GM20000 (cell line): ENCODE measurements at regions not wholly inside any gene's neighbourhood (a gene's known extent, or its start where the extent isn't known, plus 50 kb on each side); places are given as distances from the start of the nearest gene placed in this dataset.

Experiments used
- DNase-seq: peaks from one replicate; pipeline ENCODE4 v3.0.0; 2012; ENCODE audit warnings: low spot score
- TF ChIP-seq, protein P1 (sequence below): IDR thresholded peaks from 2 replicates; pipeline ENCODE4 v1.5.1; 2012; ENCODE audit warnings: mild to moderate bottlenecking, control low read depth; ENCODE audit errors: extremely low read depth, missing control alignments

DNA sequence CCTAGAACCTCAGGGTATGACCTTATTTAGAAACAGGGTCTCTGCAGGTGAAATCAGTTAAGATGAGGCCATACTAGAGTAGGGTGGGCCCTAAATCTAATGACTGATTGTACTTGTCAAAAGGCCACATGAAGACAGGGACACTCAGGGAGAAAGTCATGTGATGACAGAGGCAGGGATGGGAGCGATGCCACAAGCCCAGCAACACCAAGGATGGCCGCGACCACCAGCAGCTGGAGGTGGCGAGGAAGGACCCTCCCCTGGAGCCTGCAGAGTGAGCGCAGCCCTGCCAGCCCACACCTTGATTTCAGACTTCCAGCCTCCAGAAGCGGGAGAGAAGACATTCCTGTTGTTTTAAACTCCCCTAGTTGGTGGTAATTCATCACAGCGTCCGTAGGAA, 199.9 kb downstream of the PHETA1 start:
- TF ChIP-seq, protein P1, sequence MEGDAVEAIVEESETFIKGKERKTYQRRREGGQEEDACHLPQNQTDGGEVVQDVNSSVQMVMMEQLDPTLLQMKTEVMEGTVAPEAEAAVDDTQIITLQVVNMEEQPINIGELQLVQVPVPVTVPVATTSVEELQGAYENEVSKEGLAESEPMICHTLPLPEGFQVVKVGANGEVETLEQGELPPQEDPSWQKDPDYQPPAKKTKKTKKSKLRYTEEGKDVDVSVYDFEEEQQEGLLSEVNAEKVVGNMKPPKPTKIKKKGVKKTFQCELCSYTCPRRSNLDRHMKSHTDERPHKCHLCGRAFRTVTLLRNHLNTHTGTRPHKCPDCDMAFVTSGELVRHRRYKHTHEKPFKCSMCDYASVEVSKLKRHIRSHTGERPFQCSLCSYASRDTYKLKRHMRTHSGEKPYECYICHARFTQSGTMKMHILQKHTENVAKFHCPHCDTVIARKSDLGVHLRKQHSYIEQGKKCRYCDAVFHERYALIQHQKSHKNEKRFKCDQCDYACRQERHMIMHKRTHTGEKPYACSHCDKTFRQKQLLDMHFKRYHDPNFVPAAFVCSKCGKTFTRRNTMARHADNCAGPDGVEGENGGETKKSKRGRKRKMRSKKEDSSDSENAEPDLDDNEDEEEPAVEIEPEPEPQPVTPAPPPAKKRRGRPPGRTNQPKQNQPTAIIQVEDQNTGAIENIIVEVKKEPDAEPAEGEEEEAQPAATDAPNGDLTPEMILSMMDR: no peak
- no peak for DNase-seq

DNA sequence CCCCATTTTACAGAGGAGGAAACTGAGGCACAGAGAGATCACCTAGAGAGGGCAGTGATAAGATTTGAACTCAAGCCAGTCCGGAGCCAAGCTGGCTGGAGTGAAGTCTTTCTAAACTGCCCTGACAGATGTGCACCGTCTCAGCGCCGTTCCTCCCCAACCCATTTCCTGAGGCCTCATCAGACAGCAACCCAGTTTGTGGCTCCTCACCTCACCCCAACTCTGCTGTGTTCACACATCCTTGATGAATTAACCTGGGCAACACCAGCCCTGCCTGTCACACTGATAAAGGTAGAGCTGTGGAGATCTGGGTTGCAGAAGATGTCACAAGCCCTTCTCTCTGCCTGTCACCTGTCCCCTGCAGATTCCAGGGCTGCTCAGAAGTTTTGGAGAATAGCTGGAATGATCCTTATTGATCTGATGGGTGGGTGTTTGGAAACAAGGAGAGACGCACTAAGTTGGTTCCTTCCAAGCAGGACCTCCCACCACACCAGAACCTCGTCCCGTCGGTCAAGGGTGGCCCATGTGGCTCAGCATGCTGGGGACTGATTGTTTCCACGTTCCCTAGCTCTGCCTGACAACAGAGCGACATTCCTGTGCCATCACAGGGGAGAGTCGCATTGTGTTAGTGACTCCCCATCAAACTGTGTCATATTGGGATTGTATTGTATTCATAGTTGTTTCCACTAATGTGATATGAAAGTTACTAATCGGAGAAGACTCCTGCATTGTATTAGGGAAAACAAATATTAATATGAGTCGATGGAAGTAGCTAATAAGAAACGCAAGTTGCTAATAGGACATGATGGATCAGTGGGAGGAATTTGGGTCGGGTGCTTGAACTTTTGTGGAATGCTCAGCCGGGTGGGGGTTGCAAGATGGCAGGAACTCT, 200.6 kb downstream of the PHETA1 start:
- DNase-seq: no peak
- TF ChIP-seq, protein P1: no peak

DNA sequence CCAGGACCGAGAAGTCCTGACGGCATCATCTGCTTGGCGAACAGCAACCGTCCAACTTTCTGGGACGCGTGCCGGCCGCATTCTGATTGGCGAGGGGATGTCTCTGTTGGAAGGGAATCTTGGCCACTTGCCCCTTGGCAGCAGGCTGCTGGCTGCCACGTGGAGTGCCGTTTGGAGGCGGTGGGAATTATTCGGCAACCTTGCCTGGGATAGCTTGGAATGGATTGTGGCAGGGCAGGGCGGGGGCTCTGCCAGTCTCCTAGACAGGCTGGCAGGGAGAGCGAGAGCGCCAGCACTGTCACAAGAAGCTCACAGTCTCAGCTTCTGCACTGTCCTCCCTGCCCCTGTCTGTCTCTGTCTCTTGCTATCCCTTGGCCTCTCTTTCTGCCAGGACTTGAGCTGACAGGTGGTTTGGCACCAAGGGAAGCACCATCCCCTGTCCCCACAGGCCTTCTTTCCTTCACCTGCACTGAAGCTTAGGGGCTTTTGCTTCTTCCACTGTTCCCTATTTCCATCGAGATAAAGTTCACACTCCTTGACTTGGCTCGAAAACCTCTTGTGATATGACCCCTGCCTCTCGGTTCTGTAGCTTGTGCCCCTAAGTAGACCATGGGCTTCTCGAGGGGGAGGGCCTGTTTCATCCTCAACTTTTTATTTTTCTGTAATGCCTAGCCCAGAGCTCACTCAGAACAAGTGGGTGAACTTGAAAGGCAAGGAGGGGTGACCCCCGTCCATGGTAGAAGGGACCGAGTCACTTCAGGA, 201.9 kb downstream of the PHETA1 start:
- TF ChIP-seq, protein P1: no peak
- no peak for DNase-seq

DNA sequence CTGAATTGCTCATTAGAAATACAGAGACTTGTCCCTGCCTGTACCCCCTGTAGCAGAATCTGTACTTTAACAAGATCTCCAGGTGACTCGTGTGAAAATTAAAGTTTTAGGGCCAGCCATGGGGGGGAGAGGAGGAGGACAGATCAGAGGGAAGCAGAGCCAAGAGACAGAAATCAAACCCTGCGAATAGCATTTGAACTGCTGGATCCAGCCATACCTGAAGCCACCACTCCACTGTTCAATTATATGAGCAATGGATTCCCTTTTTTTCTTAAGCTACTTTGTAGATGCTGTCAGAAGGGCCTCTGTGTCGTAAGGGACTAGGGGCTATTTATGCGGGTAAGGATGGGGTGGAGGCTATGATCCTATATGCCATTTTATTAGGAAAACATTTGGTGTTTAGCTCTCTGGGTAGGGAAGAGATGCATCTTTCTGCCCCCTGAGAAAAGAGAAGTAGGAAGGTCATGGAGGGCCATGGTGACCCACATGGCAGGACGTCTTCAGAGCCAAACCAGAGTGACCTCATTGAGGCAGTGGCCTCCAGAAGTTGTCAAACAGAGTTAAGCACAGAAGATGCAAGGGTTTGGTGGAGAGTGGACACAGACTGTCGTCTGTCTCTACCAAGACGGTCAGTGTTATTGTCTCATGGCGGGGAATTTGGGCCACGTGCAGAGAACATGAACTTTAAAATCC, 203.9 kb downstream of the PHETA1 start:
- TF ChIP-seq, protein P1: no peak
- DNase-seq: no peak

DNA sequence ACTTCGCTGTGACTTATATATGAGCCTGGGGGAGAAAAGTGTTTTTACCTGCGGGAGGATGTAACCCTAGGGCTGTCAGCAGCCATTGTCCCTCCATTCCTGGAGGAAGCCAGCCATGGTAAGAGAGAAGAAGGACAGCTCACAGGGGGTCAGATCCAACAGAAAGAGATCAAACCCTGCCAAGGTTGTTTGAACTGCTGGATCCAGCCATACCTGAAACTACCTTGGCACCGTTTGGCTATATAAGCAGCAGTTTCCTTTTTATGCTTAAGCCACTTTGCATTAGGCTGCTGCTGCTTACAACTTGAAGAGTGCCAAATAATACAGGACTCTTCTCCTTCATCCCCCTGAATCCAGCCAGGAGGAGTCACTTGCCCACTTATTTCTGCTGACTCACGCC, 205.5 kb downstream of the PHETA1 start:
- no peak for DNase-seq
- TF ChIP-seq, protein P1: no peak

DNA sequence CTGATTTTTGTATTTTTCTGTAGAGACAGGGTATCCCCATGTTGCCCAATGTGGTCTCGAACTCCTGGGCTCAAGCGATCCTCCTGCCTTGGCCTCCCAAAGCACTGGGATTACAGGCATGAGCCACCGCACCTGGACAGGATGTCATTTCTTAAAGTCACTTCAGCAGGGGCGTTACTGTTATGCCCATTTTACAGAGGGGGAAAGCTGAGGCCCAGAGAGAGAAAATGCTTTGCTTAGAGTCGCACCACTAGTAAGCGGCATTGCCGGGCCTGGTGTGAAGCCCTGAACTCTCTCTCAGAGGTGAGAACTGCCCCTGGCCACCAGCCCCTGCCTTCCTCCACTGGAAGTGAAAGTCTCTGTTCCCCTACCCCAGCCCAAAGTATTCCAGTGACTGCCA, 207.0 kb downstream of the PHETA1 start:
- DNase-seq: no peak
- TF ChIP-seq, protein P1: no peak
